Activated naive CD4-positive, alpha-beta T cell treated with anti-CD3 and anti-CD28 coated beads, Interleukin-2, amount 10 ng/mL, durations not matched to agents 7 days and 5 days (primary cell): ENCODE measurements at regions not wholly inside any gene's neighbourhood (a gene's known extent, or its start where the extent isn't known, plus 50 kb on each side); places are given as distances from the start of the nearest gene placed in this dataset.
"Not testable (repeated sequence)": the region's sequence is repeated elsewhere in the genome, so short reads cannot be mapped to it uniquely, and the experiment has no call there.

ENCODE experiments used
- CTCF ChIA-PET: fragments of 350-600 bp; sonication (Branson Sonifier 250); formaldehyde crosslinking; loops from one replicate; lab custom pipeline; 2021; ENCODE audit warnings: antibody characterized with exemption; lab: Charles Lee
- DNase-seq: peaks from one replicate; pipeline ENCODE4 v3.0.0-alpha.2; 2020
- H3K27ac Mint-ChIP-seq: one replicate; pipeline ENCODE4 v1.8.0; 2021; ENCODE audit warnings: mild to moderate bottlenecking, moderate library complexity, mixed read lengths
- H3K27me3 Mint-ChIP-seq: one replicate; pipeline ENCODE4 v1.8.0; 2021; ENCODE audit warnings: mild to moderate bottlenecking, mixed read lengths
- H3K36me3 Mint-ChIP-seq: one replicate; pipeline ENCODE4 v1.8.0; 2021; ENCODE audit warnings: mixed read lengths
- H3K4me1 Mint-ChIP-seq: one replicate; pipeline ENCODE4 v1.8.0; 2021; ENCODE audit warnings: mixed read lengths
- H3K4me3 Mint-ChIP-seq: one replicate; pipeline ENCODE4 v1.8.0; 2021; ENCODE audit warnings: mild to moderate bottlenecking, moderate library complexity, mixed read lengths
- H3K9me3 Mint-ChIP-seq: one replicate; pipeline ENCODE4 v1.8.0; 2021; ENCODE audit warnings: mixed read lengths

- Mint-ChIP-seq H3K4me3 (no peak overlapping the region), H3K27ac (no peak overlapping the region), H3K4me1 (no peaks in the 10 kb centered on the region), H3K36me3 (no peaks in the 10 kb centered on the region), H3K27me3 (peaks cover 24% of the 10 kb centered on the region), H3K9me3 (no peaks in the 10 kb centered on the region)
- CTCF ChIA-PET: no interaction called here
- DNase-seq: no peak
These were observed 104.4 kb downstream of the SINHCAF start for GRCh38 chr12:31221551-31221945.

DNA sequence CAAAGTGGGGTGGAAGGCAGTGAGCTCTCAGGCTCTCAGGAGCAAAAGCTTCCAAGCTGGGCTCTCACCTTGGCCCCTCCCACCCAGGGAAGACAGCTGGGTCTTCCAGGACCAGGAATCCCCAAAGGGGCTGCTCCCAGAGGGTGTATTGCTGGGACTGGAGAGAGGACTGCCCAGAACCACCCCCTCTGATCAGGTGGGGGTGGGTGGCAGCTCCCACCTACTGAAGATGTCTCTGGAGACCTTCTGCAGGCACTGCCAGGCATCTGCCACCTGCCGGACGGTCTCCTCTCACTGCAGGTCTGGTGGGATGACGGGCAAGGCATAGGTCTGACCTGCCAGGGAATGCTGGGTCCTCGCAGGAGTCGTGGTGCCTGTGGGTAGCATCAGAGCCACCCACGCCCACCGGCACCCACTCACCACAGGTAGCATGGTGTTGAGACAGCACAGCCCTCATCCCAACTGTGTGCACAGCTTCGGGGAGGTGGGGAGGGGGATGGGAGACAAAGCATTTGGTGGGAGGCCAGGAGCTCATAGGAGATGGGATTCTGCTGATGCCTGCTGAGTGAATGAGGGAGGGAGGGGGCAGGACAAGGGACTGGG is 103.2 kb downstream of the SINHCAF start:
- H3K9me3 Mint-ChIP-seq: no peaks in the 10 kb centered on the region
- H3K4me3 Mint-ChIP-seq: no peak overlapping the region
- CTCF ChIA-PET: no interaction called here
- no peak overlapping the region for H3K27ac Mint-ChIP-seq
- H3K36me3 Mint-ChIP-seq: no peaks in the 10 kb centered on the region
- DNase-seq: no peak
- H3K4me1 Mint-ChIP-seq: no peaks in the 10 kb centered on the region
- H3K27me3 Mint-ChIP-seq: peaks cover 22% of the 10 kb centered on the region

GRCh38 chr12:31223640-31224039 is 102.3 kb downstream of the SINHCAF start:
- H3K4me3 Mint-ChIP-seq, H3K27ac Mint-ChIP-seq, H3K36me3 Mint-ChIP-seq, CTCF ChIA-PET, H3K9me3 Mint-ChIP-seq, H3K4me1 Mint-ChIP-seq, DNase-seq: not testable (repeated sequence)
- peaks cover 15% of the 10 kb centered on the region for H3K27me3 Mint-ChIP-seq

DNA sequence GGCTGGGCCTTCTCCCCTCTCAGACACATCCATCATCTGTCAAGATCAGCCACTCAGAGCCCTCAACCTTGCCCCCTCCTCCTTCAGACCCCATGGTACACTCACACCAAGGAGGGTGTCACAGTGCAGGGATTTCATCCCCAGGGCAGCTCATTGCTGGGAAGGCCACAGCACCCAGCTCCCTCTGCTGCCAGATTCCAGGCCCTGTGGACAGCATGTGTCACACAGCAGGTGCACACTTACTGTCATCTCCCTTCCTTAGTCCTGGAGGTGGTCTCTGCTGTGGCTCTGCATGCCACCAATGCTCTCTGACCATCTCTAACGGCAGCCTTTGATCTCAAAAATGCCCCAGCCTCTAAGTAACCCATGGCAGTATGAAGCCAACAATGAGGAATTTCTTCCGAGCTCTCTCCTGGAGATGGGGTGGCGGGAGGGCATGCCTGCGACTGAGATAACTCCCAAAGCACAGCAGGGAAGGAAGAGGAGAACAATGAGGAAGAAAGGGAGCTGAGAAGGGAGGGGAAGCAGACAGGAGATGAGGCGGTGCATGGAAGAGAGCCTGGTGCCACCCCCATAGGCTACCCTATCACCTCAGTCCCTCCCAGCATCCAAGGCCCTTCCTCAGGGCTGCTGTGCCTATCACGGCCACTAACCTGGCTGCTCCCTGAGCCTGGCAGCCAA is 101.0 kb downstream of the SINHCAF start:
- H3K4me1 Mint-ChIP-seq: no peaks in the 10 kb centered on the region

GRCh38 chr12:31225656-31226535 is 100.1 kb downstream of the SINHCAF start:
- H3K27ac Mint-ChIP-seq: no peak overlapping the region
- peaks cover 8% of the 10 kb centered on the region for H3K27me3 Mint-ChIP-seq
- H3K4me3 Mint-ChIP-seq: no peak overlapping the region
- H3K9me3 Mint-ChIP-seq: no peaks in the 10 kb centered on the region
- CTCF ChIA-PET: interaction anchor here (2.5 kb wide), 1 partner anchor 13 kb away, joined by 13 read pairs; no protein-coding TSS in a partner anchor
- H3K36me3 Mint-ChIP-seq: no peaks in the 10 kb centered on the region
- DNase-seq: no peak
- no peaks in the 10 kb centered on the region for H3K4me1 Mint-ChIP-seq

More for the DNA sequence above, 101.0 kb downstream of the SINHCAF start:
- H3K27me3 Mint-ChIP-seq: peaks cover 9% of the 10 kb centered on the region
- no peak overlapping the region for H3K27ac Mint-ChIP-seq
- H3K36me3 Mint-ChIP-seq: no peaks in the 10 kb centered on the region
- CTCF ChIA-PET: no interaction called here
- no peak for DNase-seq
- no peak overlapping the region for H3K4me3 Mint-ChIP-seq
- H3K9me3 Mint-ChIP-seq: no peaks in the 10 kb centered on the region

DNA sequence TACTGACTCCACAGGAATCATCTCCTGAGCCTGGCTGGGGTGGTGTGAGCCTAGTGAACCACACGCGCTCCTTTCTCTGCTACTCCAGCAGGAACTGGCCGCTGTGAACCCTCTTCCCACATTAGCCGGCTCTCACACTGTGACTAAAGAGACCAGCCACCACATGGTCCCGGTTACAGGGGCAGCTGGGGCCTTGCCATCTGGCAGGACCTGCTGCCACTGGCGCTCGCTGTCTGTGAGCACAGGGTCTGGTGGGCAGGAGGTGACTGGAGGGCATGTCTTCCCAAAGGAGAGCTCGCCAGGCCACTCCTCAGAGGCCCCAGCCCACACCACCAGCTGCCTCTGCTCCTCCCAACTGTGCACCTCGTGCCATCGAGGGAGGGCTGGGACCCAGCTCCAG is 99.3 kb downstream of the SINHCAF start:
- no peak overlapping the region for H3K4me3 Mint-ChIP-seq
- H3K27me3 Mint-ChIP-seq: peaks cover 12% of the 10 kb centered on the region
- DNase-seq: no peak
- H3K4me1 Mint-ChIP-seq: no peaks in the 10 kb centered on the region
- peaks cover 2% of the 10 kb centered on the region for H3K9me3 Mint-ChIP-seq
- CTCF ChIA-PET: interaction anchor here (2.5 kb wide), 1 partner anchor 13 kb away, joined by 13 read pairs; no protein-coding TSS in a partner anchor
- H3K36me3 Mint-ChIP-seq: no peaks in the 10 kb centered on the region
- H3K27ac Mint-ChIP-seq: no peak overlapping the region

- no peaks in the 10 kb centered on the region for H3K36me3 Mint-ChIP-seq
- no peak overlapping the region for H3K27ac Mint-ChIP-seq
- H3K27me3 Mint-ChIP-seq: peaks cover 20% of the 10 kb centered on the region
- no peak overlapping the region for H3K4me3 Mint-ChIP-seq
- no peak for DNase-seq
- CTCF ChIA-PET: interaction anchor here (2.5 kb wide), 1 partner anchor 12 kb away, joined by 13 read pairs; no protein-coding TSS in a partner anchor
- no peaks in the 10 kb centered on the region for H3K4me1 Mint-ChIP-seq
- H3K9me3 Mint-ChIP-seq: peaks cover 2% of the 10 kb centered on the region
These were observed 98.5 kb downstream of the SINHCAF start for GRCh38 chr12:31227401-31227981.

- no peaks in the 10 kb centered on the region for H3K36me3 Mint-ChIP-seq
- H3K27ac Mint-ChIP-seq: no peak overlapping the region
- CTCF ChIA-PET: interaction anchor here (2.1 to 2.5 kb wide), 2 partner anchors 10 kb away, joined by 6 to 13 read pairs; no protein-coding TSS in a partner anchor
- peaks cover 31% of the 10 kb centered on the region for H3K27me3 Mint-ChIP-seq
- peaks cover 2% of the 10 kb centered on the region for H3K9me3 Mint-ChIP-seq
- no peak overlapping the region for H3K4me3 Mint-ChIP-seq
- DNase-seq: no peak
- H3K4me1 Mint-ChIP-seq: no peaks in the 10 kb centered on the region
These were observed 96.8 kb downstream of the SINHCAF start for GRCh38 chr12:31228811-31229792.

DNA sequence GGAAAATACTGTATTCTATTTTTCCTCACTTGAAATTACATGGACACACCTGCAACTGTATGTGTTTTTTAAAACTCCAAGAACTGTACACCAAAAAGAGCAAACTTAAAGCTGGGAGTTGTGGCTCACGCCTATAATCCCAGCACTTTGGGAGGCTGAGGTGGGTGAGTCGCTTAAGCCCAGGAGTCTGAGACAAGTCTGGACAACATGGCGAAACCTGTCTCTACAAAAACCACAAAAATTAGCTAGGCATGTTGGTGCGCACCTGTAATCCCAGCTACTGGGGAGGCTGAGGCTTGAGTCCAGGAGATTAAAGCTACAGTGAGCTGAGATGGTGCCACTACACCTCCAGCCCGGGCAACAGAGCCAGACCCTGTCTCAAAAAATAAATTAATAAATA is 95.9 kb downstream of the SINHCAF start:
- H3K27me3 Mint-ChIP-seq: peaks cover 40% of the 10 kb centered on the region
- no peaks in the 10 kb centered on the region for H3K4me1 Mint-ChIP-seq
- no peak overlapping the region for H3K27ac Mint-ChIP-seq
- peaks cover 2% of the 10 kb centered on the region for H3K9me3 Mint-ChIP-seq
- DNase-seq: no peak
- CTCF ChIA-PET: interaction anchor here (2.1 kb wide), 1 partner anchor 9 kb away, joined by 6 read pairs; no protein-coding TSS in a partner anchor
- H3K4me3 Mint-ChIP-seq: no peak overlapping the region
- H3K36me3 Mint-ChIP-seq: no peaks in the 10 kb centered on the region
